PC-3 (cell line): ENCODE measurements at regions not wholly inside any gene's neighbourhood (a gene's known extent, or its start where the extent isn't known, plus 50 kb on each side); places are given as distances from the start of the nearest gene placed in this dataset.

ENCODE experiments used
- ATAC-seq: fragments of 200-7000 bp; cut with Tn5 transposase; 2 replicates; pipeline ENCODE4 v1.9.1; 2020; ENCODE audit warnings: mild to moderate bottlenecking, moderate library complexity
- BruUV-seq: library from RNA; stranded (reverse); fragments of 400-500 nt; replicated peaks from 2 replicates; lab custom pipeline; 2021; lab: Mats Ljungman, UMichigan
- CTCF ChIA-PET: fragments of 300-600 bp; sonication (Branson Sonifier 250); formaldehyde crosslinking; loops from one replicate; lab custom pipeline; 2022; ENCODE audit warnings: antibody characterized with exemption; lab: Charles Lee
- POLR2A ChIA-PET: fragments of 300-600 bp; sonication (Branson Sonifier 250); formaldehyde crosslinking; loops from one replicate; lab custom pipeline; 2022; ENCODE audit warnings: antibody characterized with exemption; ENCODE audit not compliant: unreplicated experiment; lab: Charles Lee
- DNase-seq: peaks from one replicate; pipeline ENCODE4 v3.0.0-alpha.2; 2015
- H2AFZ ChIP-seq: fragments of 300-600 bp; sonication (generic); 2 replicates; pipeline ENCODE4 v1.6.0; 2016; ENCODE audit warnings: antibody characterized with exemption, low read length
- H3F3A ChIP-seq: fragments of 300-600 bp; sonication (generic); one replicate; pipeline ENCODE4 v1.6.0; 2017; ENCODE audit warnings: antibody characterized with exemption, low read length, control low read depth, mild to moderate bottlenecking; ENCODE audit not compliant: unreplicated experiment
- H3K27ac ChIP-seq: fragments of 300-600 bp; sonication (generic); 2 replicates; pipeline ENCODE4 v1.5.1; 2016; ENCODE audit warnings: mild to moderate bottlenecking, low read length
- H3K27me3 ChIP-seq: fragments of 300-600 bp; sonication (generic); 2 replicates; pipeline ENCODE4 v1.6.1; 2016; ENCODE audit warnings: low read length, mixed read lengths
- H3K36me3 ChIP-seq: fragments of 300-600 bp; sonication (generic); 2 replicates; pipeline ENCODE4 v1.6.1; 2016; ENCODE audit warnings: low read depth, mixed run types, low read length, mixed read lengths
- H3K4me1 ChIP-seq: fragments of 300-600 bp; sonication (generic); 2 replicates; pipeline ENCODE4 v1.5.1; 2016; ENCODE audit warnings: low read length; ENCODE audit not compliant: insufficient read depth
- H3K4me2 ChIP-seq: fragments of 300-600 bp; sonication (generic); 2 replicates; pipeline ENCODE4 v1.6.0; 2016; ENCODE audit warnings: low read length
- H3K4me3 ChIP-seq: fragments of 300-600 bp; sonication (generic); 2 replicates; pipeline ENCODE4 v1.5.1; 2016; ENCODE audit warnings: mild to moderate bottlenecking, low read length, mixed read lengths
- H3K79me2 ChIP-seq: fragments of 300-600 bp; sonication (generic); 2 replicates; pipeline ENCODE4 v1.6.1; 2017; ENCODE audit warnings: low read length, mixed read lengths
- H3K9ac ChIP-seq: fragments of 300-600 bp; sonication (generic); 2 replicates; pipeline ENCODE4 v1.6.0; 2016; ENCODE audit warnings: mild to moderate bottlenecking, low read length
- H3K9me2 ChIP-seq: fragments of 300-600 bp; sonication (generic); replicated peaks from 2 replicates; pipeline ENCODE4 v1.6.1; 2016; ENCODE audit warnings: mixed run types, low read length, mixed read lengths
- H3K9me3 ChIP-seq: fragments of 300-600 bp; sonication (generic); 2 replicates; pipeline ENCODE4 v1.6.1; 2016; ENCODE audit warnings: low read length, mixed read lengths
- H4K20me1 ChIP-seq: fragments of 300-600 bp; sonication (generic); 2 replicates; pipeline ENCODE4 v1.6.1; 2016; ENCODE audit warnings: low read length, mixed read lengths
- CTCF ChIP-seq: fragments of 300-600 bp; sonication (generic); conservative IDR thresholded peaks from 2 replicates; pipeline ENCODE4 v1.5.1; 2017; ENCODE audit warnings: antibody characterized with exemption, low read depth, mild to moderate bottlenecking, low read length
- EZH2 ChIP-seq: fragments of 300-600 bp; sonication (generic); IDR thresholded peaks from one replicate; pipeline ENCODE4 v1.6.1; 2017; ENCODE audit warnings: antibody characterized with exemption, mild to moderate bottlenecking, low read length; ENCODE audit not compliant: unreplicated experiment
- EZH2phosphoT487 ChIP-seq: fragments of 300-600 bp; sonication (generic); IDR thresholded peaks from 2 replicates; pipeline ENCODE4 v1.6.1; 2018; ENCODE audit warnings: mild to moderate bottlenecking, antibody characterized with exemption, low read length, borderline replicate concordance
- intact Hi-C: fragments of 100-400 bp; cut with micrococcal nuclease; formaldehyde crosslinking; loops from 2 replicates; pipeline ENCODE4 v1.9.0; 2023

GRCh38 chr15:97057503-97057902 is 727.0 kb downstream of the NR2F2 start:
- Histone ChIP-seq H3K4me1 (no peaks in the 10 kb centered on the region), H3K27me3 (no peaks in the 10 kb centered on the region), H3K9me2 (no peaks in the 10 kb centered on the region), H3F3A (no peaks in the 10 kb centered on the region), H3K9me3 (no peaks in the 10 kb centered on the region), H2AFZ (no peak overlapping the region), H3K4me2 (no peak overlapping the region), H3K4me3 (no peak overlapping the region), H3K79me2 (no peaks in the 10 kb centered on the region), H3K27ac (no peak overlapping the region), H4K20me1 (no peaks in the 10 kb centered on the region), H3K9ac (no peak overlapping the region), H3K36me3 (no peaks in the 10 kb centered on the region)
- ChIA-PET POLR2A (no interaction called here), CTCF (no interaction called here)
- BruUV-seq: no TSS peak
- no peak for ATAC-seq
- TF ChIP-seq EZH2 (no peak), CTCF (no peak), EZH2phosphoT487 (no peak)
- no peak for DNase-seq
- intact Hi-C loops: no loop called here

GRCh38 chr15:97059281-97059680 is 728.8 kb downstream of the NR2F2 start:
- ATAC-seq (no peak), DNase-seq (no peak)
- H3K27ac ChIP-seq: no peak overlapping the region
- H3K4me2 ChIP-seq: no peak overlapping the region
- no TSS peak for BruUV-seq
- no peaks in the 10 kb centered on the region for H3K9me3 ChIP-seq
- no peak overlapping the region for H2AFZ ChIP-seq
- POLR2A ChIA-PET: no interaction called here
- no peaks in the 10 kb centered on the region for H3F3A ChIP-seq
- H3K9ac ChIP-seq: no peak overlapping the region
- CTCF ChIA-PET: no interaction called here
- intact Hi-C loops: no loop called here
- no peaks in the 10 kb centered on the region for H3K4me1 ChIP-seq
- H4K20me1 ChIP-seq: no peaks in the 10 kb centered on the region
- no peaks in the 10 kb centered on the region for H3K27me3 ChIP-seq
- TF ChIP-seq CTCF: no peak
- TF ChIP-seq EZH2phosphoT487: no peak
- no peak for TF ChIP-seq EZH2
- no peak overlapping the region for H3K4me3 ChIP-seq
- H3K9me2 ChIP-seq: no peaks in the 10 kb centered on the region
- H3K79me2 ChIP-seq: no peaks in the 10 kb centered on the region
- no peaks in the 10 kb centered on the region for H3K36me3 ChIP-seq

DNA sequence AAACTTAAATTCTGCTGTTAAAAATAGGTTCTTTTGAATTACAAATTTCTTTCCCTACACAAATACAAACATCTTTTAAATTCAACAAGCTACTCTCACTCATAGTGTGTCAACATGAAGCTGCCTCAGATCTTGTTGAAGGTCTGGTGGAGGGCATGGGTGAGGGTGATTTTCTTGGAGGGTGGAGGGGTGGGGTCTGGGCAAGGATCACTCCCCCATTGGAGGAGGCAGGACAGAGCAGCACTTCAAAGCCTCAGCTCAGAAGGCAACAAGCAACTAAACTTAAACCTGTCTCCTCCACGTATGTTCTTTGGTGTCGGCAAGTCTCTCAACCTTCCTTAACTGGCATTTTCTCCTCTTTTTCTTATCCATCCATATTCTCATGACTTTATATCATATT is 730.9 kb downstream of the NR2F2 start:
- POLR2A ChIA-PET: no interaction called here
- Histone ChIP-seq H3K4me2 (no peak overlapping the region), H3K9me2 (no peaks in the 10 kb centered on the region), H3K4me3 (no peak overlapping the region), H3K9me3 (no peaks in the 10 kb centered on the region), H3K36me3 (no peaks in the 10 kb centered on the region), H3F3A (no peaks in the 10 kb centered on the region), H4K20me1 (no peaks in the 10 kb centered on the region), H2AFZ (no peak overlapping the region), H3K9ac (no peak overlapping the region), H3K4me1 (no peaks in the 10 kb centered on the region), H3K27me3 (no peaks in the 10 kb centered on the region), H3K79me2 (no peaks in the 10 kb centered on the region), H3K27ac (no peak overlapping the region)
- ATAC-seq (no peak), DNase-seq (no peak)
- intact Hi-C loops: no loop called here
- TF ChIP-seq CTCF (no peak), EZH2 (no peak), EZH2phosphoT487 (no peak)
- BruUV-seq: no TSS peak
- CTCF ChIA-PET: no interaction called here
